Mammary epithelial cell (primary cell): ENCODE measurements at regions not wholly inside any gene's neighbourhood (a gene's known extent, or its start where the extent isn't known, plus 50 kb on each side); places are given as distances from the start of the nearest gene placed in this dataset.

Experiments used
- EZH2 ChIP-seq: IDR thresholded peaks from 2 replicates; pipeline ENCODE4 v1.6.1; 2012; ENCODE audit warnings: low read length, inconsistent platforms, borderline replicate concordance
- TF ChIP-seq, protein P1 (sequence below), 2 donors: IDR thresholded peaks in 1 of 2; conservative IDR thresholded peaks in 1 of 2; 2 replicates each; pipeline ENCODE4 v1.5.1; 2011 to 2012; ENCODE audit warnings: inconsistent platforms in 2 of 2, low read length in 2 of 2, mild to moderate bottlenecking in 2 of 2, control low read depth in 1 of 2, low read depth in 1 of 2; ENCODE audit not compliant: insufficient read depth in 1 of 2; ENCODE audit errors: extremely low read depth in 1 of 2

DNA sequence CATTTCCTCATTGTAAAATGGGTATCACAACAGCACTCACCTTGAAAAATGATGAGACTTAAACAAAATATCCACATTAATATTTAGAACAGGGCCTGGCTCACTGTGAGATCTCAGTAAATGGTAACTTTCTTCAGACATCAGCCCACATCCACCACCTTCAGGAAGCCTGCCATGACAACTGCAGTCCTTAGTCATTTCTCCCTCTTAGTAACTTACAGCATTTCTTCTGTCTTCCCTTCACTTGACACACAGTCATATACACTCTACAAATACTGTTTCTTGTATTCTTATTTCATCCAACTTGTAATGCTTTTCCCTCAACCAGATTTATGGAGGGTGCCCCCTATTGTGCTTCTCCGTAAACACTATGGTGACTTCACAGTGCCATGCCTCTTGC is 263.0 kb downstream of the ZNF516 start:
- TF ChIP-seq, protein P1, sequence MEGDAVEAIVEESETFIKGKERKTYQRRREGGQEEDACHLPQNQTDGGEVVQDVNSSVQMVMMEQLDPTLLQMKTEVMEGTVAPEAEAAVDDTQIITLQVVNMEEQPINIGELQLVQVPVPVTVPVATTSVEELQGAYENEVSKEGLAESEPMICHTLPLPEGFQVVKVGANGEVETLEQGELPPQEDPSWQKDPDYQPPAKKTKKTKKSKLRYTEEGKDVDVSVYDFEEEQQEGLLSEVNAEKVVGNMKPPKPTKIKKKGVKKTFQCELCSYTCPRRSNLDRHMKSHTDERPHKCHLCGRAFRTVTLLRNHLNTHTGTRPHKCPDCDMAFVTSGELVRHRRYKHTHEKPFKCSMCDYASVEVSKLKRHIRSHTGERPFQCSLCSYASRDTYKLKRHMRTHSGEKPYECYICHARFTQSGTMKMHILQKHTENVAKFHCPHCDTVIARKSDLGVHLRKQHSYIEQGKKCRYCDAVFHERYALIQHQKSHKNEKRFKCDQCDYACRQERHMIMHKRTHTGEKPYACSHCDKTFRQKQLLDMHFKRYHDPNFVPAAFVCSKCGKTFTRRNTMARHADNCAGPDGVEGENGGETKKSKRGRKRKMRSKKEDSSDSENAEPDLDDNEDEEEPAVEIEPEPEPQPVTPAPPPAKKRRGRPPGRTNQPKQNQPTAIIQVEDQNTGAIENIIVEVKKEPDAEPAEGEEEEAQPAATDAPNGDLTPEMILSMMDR (conservative IDR thresholded peaks at IDR 0.05 in 1 of 2, IDR thresholded peaks at IDR 0.05 in 1 of 2; ENCODE audit: extremely low read depth in 1 of 2, insufficient read depth in 1 of 2, low read depth in 1 of 2, low read length in 2 of 2) = no peak
- no peak for TF ChIP-seq EZH2
